ENCODE measurements at regions not wholly inside any gene's neighbourhood (a gene's known extent, or its start where the extent isn't known, plus 50 kb on each side); places are given as distances from the start of the nearest gene placed in this dataset.

DNA sequence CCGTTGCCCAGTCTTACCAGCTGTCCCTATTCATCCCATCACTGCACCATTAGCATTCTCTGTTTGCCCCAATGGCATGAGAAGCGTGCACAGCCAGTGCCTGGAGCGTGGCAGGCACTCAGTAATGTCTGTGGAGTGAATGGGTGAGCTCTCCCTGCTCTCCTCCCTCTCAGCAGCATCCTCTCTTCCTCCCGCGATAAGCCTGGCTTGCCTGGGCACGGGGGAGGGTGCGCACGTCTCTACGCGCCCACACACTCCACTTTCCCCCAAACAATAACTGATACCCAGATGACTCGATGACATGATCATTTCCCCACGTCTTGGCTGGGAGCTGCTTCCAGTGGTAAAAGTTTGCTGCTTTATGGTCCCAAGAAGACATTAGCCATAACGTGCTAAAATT lies 81.8 kb upstream of the LINGO1 start:
- ChIA-PET CTCF (no interaction called here), POLR2A (no interaction called here)

DNA sequence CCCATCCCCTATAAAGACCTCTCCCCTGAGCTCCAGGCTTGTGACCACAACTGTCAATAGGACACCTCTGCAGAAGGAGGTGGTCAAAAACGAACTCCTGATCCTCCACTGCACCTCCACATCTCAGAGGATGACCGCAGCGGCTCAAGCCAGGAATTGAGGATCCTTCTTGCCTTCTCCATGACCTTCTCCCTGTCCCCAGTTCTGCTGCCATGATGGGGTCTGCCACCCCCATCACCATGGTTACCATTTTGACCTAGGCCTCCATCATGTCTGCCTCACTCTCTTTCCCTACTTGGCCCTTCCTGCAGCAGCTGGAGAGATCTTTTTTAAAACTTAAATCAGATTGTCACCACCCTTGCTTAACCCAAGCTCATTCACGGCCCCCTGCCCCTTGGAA lies 81.3 kb upstream of the LINGO1 start:
- H3K36me3 Mint-ChIP-seq (ENCODE audit: low read depth), result no peaks in the 10 kb centered on the region
- no peak for DNase-seq
- no peaks in the 10 kb centered on the region for H3K9me3 Mint-ChIP-seq
- no peak overlapping the region for H3K27ac Mint-ChIP-seq
- H3K4me3 Mint-ChIP-seq, result no peak overlapping the region
- ChIA-PET CTCF (no interaction called here), POLR2A (no interaction called here)
- H3K4me1 Mint-ChIP-seq, result no peaks in the 10 kb centered on the region
- no peaks in the 10 kb centered on the region for H3K27me3 Mint-ChIP-seq

More for the DNA sequence above, 81.8 kb upstream of the LINGO1 start:
- H3K9me3 Mint-ChIP-seq, result no peaks in the 10 kb centered on the region
- H3K36me3 Mint-ChIP-seq (ENCODE audit: low read depth), result no peaks in the 10 kb centered on the region
- H3K4me3 Mint-ChIP-seq, result no peak overlapping the region
- H3K27me3 Mint-ChIP-seq, result peaks cover 1% of the 10 kb centered on the region
- no peak overlapping the region for H3K27ac Mint-ChIP-seq
- no peaks in the 10 kb centered on the region for H3K4me1 Mint-ChIP-seq
- no peak for DNase-seq

DNA sequence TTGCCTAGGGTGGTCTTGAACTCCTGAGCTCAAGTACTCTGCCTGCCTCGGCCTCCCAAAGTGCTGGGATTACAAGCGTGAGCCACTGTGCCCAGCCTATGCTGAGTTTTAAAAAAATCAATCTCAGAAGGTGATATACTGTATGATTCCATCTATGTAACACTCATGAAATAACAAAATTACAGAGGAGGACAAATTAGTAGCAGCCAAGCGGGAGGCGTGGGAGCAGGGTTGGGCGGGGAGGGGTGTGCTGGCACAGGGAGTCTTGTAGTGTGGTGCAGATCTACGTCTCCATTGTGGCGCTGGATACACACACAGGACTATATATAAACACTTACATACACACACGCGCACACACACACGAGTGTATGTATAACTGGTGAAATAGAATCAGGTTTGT lies 80.6 kb upstream of the LINGO1 start:
- no peaks in the 10 kb centered on the region for H3K36me3 Mint-ChIP-seq (ENCODE audit: low read depth)
- H3K4me1 Mint-ChIP-seq, result no peaks in the 10 kb centered on the region
- no peak overlapping the region for H3K4me3 Mint-ChIP-seq
- ChIA-PET POLR2A (no interaction called here), CTCF (no interaction called here)
- no peaks in the 10 kb centered on the region for H3K27me3 Mint-ChIP-seq
- no peak for DNase-seq
- no peaks in the 10 kb centered on the region for H3K9me3 Mint-ChIP-seq
- H3K27ac Mint-ChIP-seq, result no peak overlapping the region

DNA sequence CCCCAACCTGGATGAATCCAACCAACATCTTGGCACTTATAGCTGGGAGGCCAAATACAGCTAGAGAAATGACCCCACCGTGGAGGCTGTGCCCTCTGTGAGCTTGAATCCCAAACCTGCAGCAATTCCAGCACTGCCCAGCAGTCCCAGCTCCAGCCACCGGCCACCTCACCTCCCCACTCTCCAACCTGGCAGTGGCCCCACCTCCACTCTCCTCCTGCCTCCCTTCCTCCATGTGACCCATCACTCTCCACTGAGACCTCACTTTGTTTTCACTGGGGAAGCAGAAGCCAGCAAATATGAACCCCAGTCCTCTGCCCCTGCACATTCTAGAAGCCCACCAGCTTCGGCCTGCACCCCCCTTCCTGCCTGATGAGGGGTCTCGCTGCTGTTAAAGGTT lies 79.7 kb upstream of the LINGO1 start:
- Mint-ChIP-seq H3K4me3 (no peak overlapping the region), H3K27ac (no peak overlapping the region), H3K27me3 (no peaks in the 10 kb centered on the region), H3K9me3 (no peaks in the 10 kb centered on the region), H3K4me1 (no peaks in the 10 kb centered on the region), H3K36me3 (ENCODE audit: low read depth) (no peaks in the 10 kb centered on the region)
- no peak for DNase-seq
- POLR2A ChIA-PET, result no interaction called here
- CTCF ChIA-PET, result no interaction called here

DNA sequence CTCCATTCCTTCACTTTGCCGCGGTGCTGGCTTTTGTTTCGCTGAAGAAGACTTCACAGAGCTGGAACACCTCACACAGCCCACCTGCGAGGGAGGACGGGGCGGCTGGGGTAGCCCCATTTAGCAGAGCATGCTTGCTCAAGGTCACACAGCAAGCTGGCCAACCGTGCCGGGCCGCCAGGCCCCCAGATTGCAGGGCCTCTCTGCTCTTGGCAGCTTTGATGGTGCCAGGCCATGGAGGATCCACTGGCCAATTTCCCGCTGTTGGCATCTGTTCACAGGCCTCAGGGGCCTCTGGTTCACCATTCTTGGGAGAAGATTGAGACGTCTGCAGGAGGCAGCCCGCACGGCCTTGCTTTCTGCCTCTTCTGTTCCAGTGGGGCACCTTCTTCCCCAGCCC lies 77.9 kb upstream of the LINGO1 start:
- DNase-seq, result no peak
- Mint-ChIP-seq H3K9me3 (no peaks in the 10 kb centered on the region), H3K27me3 (no peaks in the 10 kb centered on the region), H3K36me3 (ENCODE audit: low read depth) (no peaks in the 10 kb centered on the region), H3K27ac (no peak overlapping the region), H3K4me3 (no peak overlapping the region), H3K4me1 (no peaks in the 10 kb centered on the region)
- POLR2A ChIA-PET, result no interaction called here
- CTCF ChIA-PET, result no interaction called here

GRCh38 chr15:77710206-77710605 lies 77.5 kb upstream of the LINGO1 start:
- POLR2A ChIA-PET, result no interaction called here
- no peaks in the 10 kb centered on the region for H3K27me3 Mint-ChIP-seq

GRCh38 chr15:77709135-77709886 lies 76.6 kb upstream of the LINGO1 start:
- no peak for DNase-seq
- no peaks in the 10 kb centered on the region for H3K36me3 Mint-ChIP-seq (ENCODE audit: low read depth)
- H3K9me3 Mint-ChIP-seq, result no peaks in the 10 kb centered on the region
- H3K27ac Mint-ChIP-seq, result no peak overlapping the region
- H3K4me1 Mint-ChIP-seq, result no peaks in the 10 kb centered on the region
- H3K4me3 Mint-ChIP-seq, result no peak overlapping the region
- ChIA-PET POLR2A (no interaction called here), CTCF (no interaction called here)
- no peaks in the 10 kb centered on the region for H3K27me3 Mint-ChIP-seq

More at GRCh38 chr15:77710206-77710605, 77.5 kb upstream of the LINGO1 start:
- Mint-ChIP-seq H3K4me1 (no peaks in the 10 kb centered on the region), H3K4me3 (no peak overlapping the region), H3K9me3 (no peaks in the 10 kb centered on the region), H3K36me3 (ENCODE audit: low read depth) (no peaks in the 10 kb centered on the region), H3K27ac (no peak overlapping the region)
- CTCF ChIA-PET, result no interaction called here
- no peak for DNase-seq

- Mint-ChIP-seq H3K27ac (no peak overlapping the region), H3K9me3 (no peaks in the 10 kb centered on the region), H3K36me3 (ENCODE audit: low read depth) (no peaks in the 10 kb centered on the region), H3K4me1 (no peaks in the 10 kb centered on the region), H3K4me3 (no peak overlapping the region), H3K27me3 (no peaks in the 10 kb centered on the region)
- ChIA-PET POLR2A (no interaction called here), CTCF (no interaction called here)
- DNase-seq, result no peak
Measured at GRCh38 chr15:77706482-77707244, 74.0 kb upstream of the LINGO1 start.

DNA sequence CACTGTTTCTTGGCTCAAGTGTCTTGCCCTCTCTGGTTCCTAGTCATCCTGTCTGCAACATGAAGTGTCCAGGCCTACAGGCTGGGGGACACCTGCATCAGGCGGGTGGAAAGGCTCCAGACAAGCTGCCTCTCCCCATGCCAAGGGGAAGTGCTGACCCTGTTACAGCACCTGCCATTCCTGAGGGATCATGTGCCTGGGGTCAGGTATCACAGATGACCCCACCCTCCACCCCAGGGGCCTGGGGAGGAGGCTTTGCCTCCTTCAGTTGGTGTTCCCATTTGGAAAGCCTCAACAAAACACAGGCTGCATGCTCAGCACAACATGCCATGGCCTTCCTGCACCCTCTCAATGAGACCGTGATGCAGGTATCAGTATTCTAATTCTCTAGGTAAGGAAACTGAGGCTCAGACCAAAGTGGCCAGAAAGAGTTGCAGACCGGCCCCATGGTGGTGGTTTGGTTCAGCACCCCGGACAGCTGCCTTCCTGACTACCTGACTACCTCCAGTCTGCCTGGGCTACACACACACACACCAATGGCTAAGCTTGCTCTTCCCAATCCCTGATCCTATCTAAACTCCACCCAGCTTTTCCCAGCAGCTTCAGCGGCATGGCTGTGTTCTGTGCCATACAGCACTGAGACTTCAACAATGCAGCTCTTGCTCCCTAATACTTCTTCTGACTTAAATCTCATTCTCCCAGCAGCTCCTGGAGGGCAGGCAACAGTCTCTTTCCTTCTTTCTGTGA lies 69.7 kb upstream of the LINGO1 start:
- Mint-ChIP-seq H3K27me3 (no peaks in the 10 kb centered on the region), H3K27ac (no peak overlapping the region), H3K4me1 (no peaks in the 10 kb centered on the region), H3K36me3 (ENCODE audit: low read depth) (no peaks in the 10 kb centered on the region), H3K9me3 (peaks cover 5% of the 10 kb centered on the region), H3K4me3 (no peak overlapping the region)
- DNase-seq, result peak; percentile 27
- POLR2A ChIA-PET, result no interaction called here
- CTCF ChIA-PET, result no interaction called here

- Mint-ChIP-seq H3K9me3 (peaks cover 5% of the 10 kb centered on the region), H3K36me3 (ENCODE audit: low read depth) (no peaks in the 10 kb centered on the region), H3K4me3 (no peak overlapping the region), H3K4me1 (no peaks in the 10 kb centered on the region), H3K27me3 (peaks cover 1% of the 10 kb centered on the region), H3K27ac (no peak overlapping the region)
- ChIA-PET POLR2A (no interaction called here), CTCF (no interaction called here)
- no peak for DNase-seq
Measured at GRCh38 chr15:77698481-77698880, 65.8 kb upstream of the LINGO1 start.

DNA sequence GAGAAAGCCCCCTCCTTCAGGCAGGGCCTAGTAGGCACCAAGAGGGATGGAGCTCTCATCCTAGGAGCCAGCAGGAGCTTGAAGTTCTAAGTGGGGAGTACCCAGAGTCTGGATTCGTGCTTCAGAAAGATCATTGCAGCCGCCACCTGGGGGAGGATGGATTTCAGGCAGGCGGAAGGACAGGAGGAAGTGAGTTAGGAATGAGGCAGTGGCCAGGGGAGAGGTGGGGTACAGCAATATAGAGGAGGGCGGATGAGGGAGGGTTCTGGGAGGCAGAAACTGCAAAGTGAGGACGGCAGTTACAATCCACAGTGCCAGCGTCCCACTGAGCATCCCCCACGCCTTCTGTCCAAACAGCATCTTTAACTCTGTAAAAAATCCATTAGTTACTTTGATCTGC lies 65.2 kb upstream of the LINGO1 start:
- Mint-ChIP-seq H3K4me3 (no peak overlapping the region), H3K27me3 (peaks cover 2% of the 10 kb centered on the region), H3K27ac (no peak overlapping the region), H3K9me3 (peaks cover 5% of the 10 kb centered on the region), H3K4me1 (no peaks in the 10 kb centered on the region), H3K36me3 (ENCODE audit: low read depth) (no peaks in the 10 kb centered on the region)
- POLR2A ChIA-PET, result no interaction called here
- CTCF ChIA-PET, result no interaction called here
- DNase-seq, result no peak

GRCh38 chr15:77696871-77697270 lies 64.2 kb upstream of the LINGO1 start:
- no peak overlapping the region for H3K4me3 Mint-ChIP-seq
- peaks cover 5% of the 10 kb centered on the region for H3K9me3 Mint-ChIP-seq
- CTCF ChIA-PET, result no interaction called here
- H3K36me3 Mint-ChIP-seq (ENCODE audit: low read depth), result no peaks in the 10 kb centered on the region
- POLR2A ChIA-PET, result no interaction called here
- DNase-seq, result no peak
- H3K27ac Mint-ChIP-seq, result no peak overlapping the region
- peaks cover 2% of the 10 kb centered on the region for H3K27me3 Mint-ChIP-seq
- H3K4me1 Mint-ChIP-seq, result no peaks in the 10 kb centered on the region

- Mint-ChIP-seq H3K27me3 (peaks cover 4% of the 10 kb centered on the region), H3K4me3 (no peak overlapping the region), H3K36me3 (ENCODE audit: low read depth) (no peaks in the 10 kb centered on the region), H3K4me1 (no peaks in the 10 kb centered on the region), H3K9me3 (peaks cover 5% of the 10 kb centered on the region), H3K27ac (no peak overlapping the region)
- POLR2A ChIA-PET, result no interaction called here
- DNase-seq, result no peak
- CTCF ChIA-PET, result no interaction called here
Measured at GRCh38 chr15:77695961-77696582, 63.4 kb upstream of the LINGO1 start.
